Inferior parietal cortex (tissue), 1 donor: ENCODE measurements at regions not wholly inside any gene's neighbourhood (a gene's known extent, or its start where the extent isn't known, plus 50 kb on each side); places are given as distances from the start of the nearest gene placed in this dataset.
A peak's percentile ranks its signal among the peaks of the same experiment; 100 is the strongest.

Source experiments
- DNase-seq: peaks from one replicate; pipeline ENCODE4 v3.0.0-alpha.2; 2016; ENCODE audit errors: extremely low spot score

- DNase-seq = no peak
Measured at GRCh38 chr16:62583414-62583813, 547.2 kb upstream of the CDH8 start.

GRCh38 chr16:62573466-62573865 is 537.2 kb upstream of the CDH8 start:
- no peak for DNase-seq

- DNase-seq = no peak
Measured at GRCh38 chr16:62568926-62569325, 532.7 kb upstream of the CDH8 start.

GRCh38 chr16:62565706-62566105 is 529.5 kb upstream of the CDH8 start:
- DNase-seq = no peak

GRCh38 chr16:62564291-62564690 is 528.1 kb upstream of the CDH8 start:
- no peak for DNase-seq

- DNase-seq = no peak
Measured at GRCh38 chr16:62562121-62562520, 525.9 kb upstream of the CDH8 start.

- DNase-seq = peak; percentile 29
Measured at GRCh38 chr16:62549875-62550274, 513.6 kb upstream of the CDH8 start.

- no peak for DNase-seq
Measured at GRCh38 chr16:62548095-62548494, 511.9 kb upstream of the CDH8 start.

- no peak for DNase-seq
Measured at GRCh38 chr16:62546701-62547100, 510.5 kb upstream of the CDH8 start.

GRCh38 chr16:62545039-62545438 is 508.8 kb upstream of the CDH8 start:
- DNase-seq = no peak

- no peak for DNase-seq
Measured at GRCh38 chr16:62543516-62543915, 507.3 kb upstream of the CDH8 start.

GRCh38 chr16:62539657-62540056 is 503.4 kb upstream of the CDH8 start:
- DNase-seq = no peak

GRCh38 chr16:62530426-62530825 is 494.2 kb upstream of the CDH8 start:
- DNase-seq = no peak

GRCh38 chr16:62516001-62516400 is 479.8 kb upstream of the CDH8 start:
- DNase-seq = no peak

GRCh38 chr16:62503073-62503472 is 466.8 kb upstream of the CDH8 start:
- no peak for DNase-seq

GRCh38 chr16:62478903-62479458 is 442.7 kb upstream of the CDH8 start:
- no peak for DNase-seq

- no peak for DNase-seq
Measured at GRCh38 chr16:62477796-62478195, 441.6 kb upstream of the CDH8 start.

- DNase-seq = no peak
Measured at GRCh38 chr16:62475573-62475972, 439.3 kb upstream of the CDH8 start.

GRCh38 chr16:62462971-62463370 is 426.7 kb upstream of the CDH8 start:
- DNase-seq = no peak

GRCh38 chr16:62450291-62450690 is 414.1 kb upstream of the CDH8 start:
- no peak for DNase-seq

GRCh38 chr16:62445909-62446308 is 409.7 kb upstream of the CDH8 start:
- no peak for DNase-seq

GRCh38 chr16:62424206-62424605 is 388.0 kb upstream of the CDH8 start:
- DNase-seq = no peak

GRCh38 chr16:62408760-62409159 is 372.5 kb upstream of the CDH8 start:
- DNase-seq = no peak

- DNase-seq = no peak
Measured at GRCh38 chr16:62406387-62406786, 370.1 kb upstream of the CDH8 start.
